ENCODE measurements at regions not wholly inside any gene's neighbourhood (a gene's known extent, or its start where the extent isn't known, plus 50 kb on each side); places are given as distances from the start of the nearest gene placed in this dataset.

DNA sequence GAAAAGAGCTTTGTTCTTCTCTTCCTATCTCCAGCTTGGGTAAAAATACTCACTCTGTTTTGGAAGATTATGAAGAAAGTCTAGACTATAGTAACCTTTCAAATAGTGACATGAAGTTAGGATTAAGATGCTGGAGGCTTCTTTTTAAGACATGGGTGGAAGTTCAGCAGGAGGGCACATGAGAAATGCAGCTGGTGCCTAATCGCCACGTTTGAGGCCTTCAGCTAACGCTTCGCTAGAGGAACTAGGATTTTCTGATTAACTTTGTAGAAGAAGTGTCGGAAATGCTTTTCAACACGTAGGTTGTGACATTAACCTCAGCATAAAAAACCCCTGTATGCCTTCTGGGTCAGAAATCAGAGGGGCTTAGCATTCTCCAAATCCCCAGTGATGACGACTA lies 348.1 kb upstream of the MAP3K7 start:
- peak in 2 of 3 donors; percentile 14 to 23 for DNase-seq (ENCODE audit: low read depth in 2 of 3, low spot score in 2 of 3)

DNA sequence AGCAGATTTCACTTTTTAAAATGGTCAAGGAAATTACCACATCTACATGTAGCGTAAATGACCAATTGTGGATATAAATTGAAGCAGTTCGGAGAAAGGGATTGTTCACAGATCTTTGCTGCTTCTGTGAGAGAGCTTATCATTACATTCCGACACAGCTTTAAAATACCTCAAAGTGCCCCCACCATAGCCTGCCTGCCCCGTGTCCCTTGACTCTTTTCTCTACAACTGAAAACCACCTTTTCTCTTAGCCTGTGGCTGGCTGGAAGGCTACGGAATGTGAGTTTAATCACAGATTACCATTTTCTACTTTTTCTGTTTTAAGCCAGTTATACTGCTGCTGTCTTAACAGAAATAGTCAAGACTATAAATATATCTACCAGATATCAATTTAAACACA lies 347.2 kb upstream of the MAP3K7 start:
- no peak for DNase-seq (ENCODE audit: low read depth in 2 of 3, low spot score in 2 of 3)

DNA sequence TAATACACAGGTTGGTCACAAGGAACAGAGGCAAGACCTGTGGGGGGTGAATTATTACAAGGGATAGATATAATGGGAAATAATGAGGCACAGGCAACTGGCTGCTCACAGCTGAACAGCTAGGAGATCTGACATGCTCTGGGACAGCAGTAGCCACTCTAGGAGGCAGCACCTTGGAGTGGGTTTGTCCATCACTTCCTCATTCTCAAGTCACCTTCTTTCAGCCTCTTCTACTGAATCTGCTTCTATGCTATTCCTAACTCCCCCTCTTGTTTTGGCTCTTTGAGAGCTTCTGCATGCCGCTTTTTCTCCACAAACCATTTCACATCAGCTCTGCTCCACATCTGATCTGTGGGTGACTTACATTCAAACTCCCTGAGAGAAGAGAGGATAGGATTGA lies 345.5 kb upstream of the MAP3K7 start:
- peak in 1 of 3 donors; percentile 28 for DNase-seq (ENCODE audit: low read depth in 2 of 3, low spot score in 2 of 3)

DNA sequence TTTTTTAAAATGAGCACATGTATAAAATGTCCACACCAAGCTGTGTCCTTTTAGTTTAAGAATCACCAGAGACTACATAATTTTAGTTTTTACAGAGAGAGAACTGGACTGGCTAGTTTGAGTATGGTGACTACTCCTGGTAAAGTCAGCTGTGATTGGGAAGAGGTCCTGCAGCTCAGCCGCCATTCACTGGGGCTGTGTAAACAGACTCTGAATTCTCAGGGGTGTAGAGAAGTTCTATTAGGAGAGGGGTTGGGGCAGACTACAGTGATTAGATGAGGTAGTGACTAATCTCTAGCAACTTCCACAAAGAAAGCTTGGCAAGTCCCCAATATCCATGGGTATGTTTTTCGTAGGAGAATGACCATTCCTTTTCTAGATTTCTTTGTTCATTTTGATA lies 341.2 kb upstream of the MAP3K7 start:
- no peak for DNase-seq (ENCODE audit: low read depth in 2 of 3, low spot score in 2 of 3)

DNA sequence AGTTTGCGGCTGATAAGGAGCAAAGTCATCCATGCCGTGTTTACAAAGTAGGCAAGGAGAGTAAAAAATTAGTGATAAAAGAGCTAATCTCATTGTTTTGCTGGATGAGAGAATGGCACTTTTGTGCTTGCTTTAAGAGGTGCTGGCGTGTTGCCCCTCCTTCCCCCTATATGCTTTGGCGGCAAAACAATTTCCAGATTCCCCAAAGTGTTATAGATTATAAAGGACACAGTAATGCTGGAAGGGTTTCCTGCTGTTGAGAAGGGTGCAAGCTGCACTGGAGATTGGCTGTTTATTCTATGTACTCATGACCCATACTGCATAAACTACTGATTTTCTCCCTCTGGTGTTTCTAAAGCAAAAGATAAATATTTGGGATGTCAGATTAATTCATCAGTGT lies 338.9 kb upstream of the MAP3K7 start:
- no peak for DNase-seq (ENCODE audit: low read depth in 2 of 3, low spot score in 2 of 3)

DNA sequence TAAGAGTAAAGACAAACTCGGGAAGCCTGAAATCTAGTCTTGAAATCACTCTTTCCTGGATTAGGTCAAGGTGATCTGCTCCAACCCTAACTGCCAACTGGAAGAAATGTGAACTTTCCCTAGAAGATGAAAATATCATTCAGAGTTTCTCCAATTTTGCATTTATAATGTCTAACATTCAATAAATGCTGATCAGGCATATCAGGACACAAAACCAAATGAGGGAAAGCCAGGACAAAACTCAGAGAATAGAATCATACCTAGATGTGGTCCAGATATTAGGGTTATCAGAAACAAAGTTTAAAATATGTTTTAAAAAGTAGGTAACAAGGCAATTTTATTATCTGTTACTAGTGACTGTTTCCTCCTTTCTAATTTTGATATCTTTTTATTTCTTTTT lies 335.5 kb upstream of the MAP3K7 start:
- no peak for DNase-seq (ENCODE audit: low read depth in 2 of 3, low spot score in 2 of 3)

DNA sequence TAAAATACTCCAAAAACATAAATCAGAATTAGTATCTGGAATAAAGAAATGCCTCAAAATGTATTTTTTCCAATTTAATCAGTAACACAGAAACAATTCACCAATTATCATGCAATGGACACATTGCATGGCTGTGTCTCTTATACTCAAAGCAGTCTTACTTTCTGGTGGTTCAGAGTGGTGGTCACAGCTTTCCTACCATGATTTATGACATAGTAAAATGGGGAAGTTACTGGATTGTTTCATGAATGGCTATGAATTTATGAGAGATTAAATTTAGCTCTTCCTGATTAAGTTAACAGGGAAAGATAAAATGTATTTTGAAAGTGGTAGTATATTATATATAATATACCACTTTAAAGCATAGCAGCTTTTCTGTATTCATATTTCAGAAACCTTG lies 331.5 kb upstream of the MAP3K7 start:
- DNase-seq (ENCODE audit: low read depth in 2 of 3, low spot score in 2 of 3): peak in 2 of 3 donors; percentile 64 to 93

DNA sequence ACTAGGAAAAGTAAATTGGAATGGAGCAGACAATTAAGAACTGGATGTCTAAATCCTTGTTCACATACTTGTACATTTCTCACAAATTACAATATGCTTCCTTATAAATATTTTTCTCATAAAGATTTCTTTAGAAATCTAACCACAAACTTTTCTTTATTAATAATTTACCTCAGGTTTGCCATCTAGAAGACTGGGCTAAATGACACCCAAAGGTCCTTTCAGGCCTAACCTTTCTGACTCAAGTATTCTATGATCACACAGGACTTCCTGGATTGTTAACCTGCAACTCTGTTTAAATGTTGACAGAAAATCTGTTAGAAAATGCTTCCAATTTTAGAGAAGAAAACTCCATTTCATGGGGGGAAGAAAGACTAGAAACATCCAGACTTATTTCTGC lies 330.5 kb upstream of the MAP3K7 start:
- DNase-seq (ENCODE audit: low read depth in 2 of 3, low spot score in 2 of 3): no peak

DNA sequence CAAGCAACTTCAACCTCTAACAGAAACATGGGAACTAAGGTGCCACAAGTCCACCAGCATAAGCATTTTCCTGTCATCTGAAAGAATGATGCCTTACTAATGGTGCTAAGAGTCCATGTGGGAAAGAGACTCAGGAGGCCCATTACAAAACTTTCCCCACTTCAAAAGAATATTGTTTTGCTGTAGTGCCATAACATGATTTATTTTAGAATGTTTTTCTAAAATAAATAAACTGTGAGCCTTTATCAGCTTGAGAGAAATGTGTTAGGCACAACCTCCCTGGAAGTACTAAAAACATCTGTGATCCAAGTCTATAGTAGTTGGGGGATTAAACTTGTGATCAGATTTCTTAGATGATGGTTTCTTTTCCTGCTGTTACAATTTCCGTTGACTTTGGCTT lies 330.1 kb upstream of the MAP3K7 start:
- DNase-seq (ENCODE audit: low read depth in 2 of 3, low spot score in 2 of 3): no peak

DNA sequence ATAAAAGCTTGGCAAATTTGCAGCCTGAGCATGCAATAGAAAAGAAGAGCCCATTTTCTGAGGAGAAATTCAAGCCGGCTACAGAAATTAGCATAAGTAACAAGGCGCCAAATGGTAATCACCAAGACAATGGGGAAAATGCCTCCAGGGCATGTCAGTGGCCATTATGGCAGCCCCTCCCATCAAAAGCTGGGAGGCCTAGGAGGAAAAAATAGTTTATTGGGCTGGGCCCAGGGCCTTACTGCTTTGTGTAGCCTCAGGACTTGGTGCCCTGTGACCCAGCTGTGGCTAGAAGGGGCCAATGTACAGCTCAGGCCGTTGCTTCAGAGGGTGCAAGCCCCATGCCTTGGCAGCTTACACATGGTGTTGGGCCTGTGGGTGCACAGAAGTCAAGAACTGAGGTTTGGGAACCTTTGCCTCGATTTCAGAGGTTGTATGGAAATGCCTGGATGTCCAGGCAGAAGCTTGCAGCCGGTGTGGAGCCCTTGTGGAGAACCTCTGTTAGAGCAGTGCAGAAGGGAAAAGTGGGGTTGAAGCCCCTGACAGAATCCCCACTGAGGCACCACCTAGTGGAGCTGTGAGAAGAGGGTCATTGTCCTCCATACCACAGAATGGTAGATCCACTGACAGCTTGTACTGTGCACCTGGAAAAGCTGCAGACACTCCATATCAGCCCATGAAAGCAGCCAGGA lies 328.5 kb upstream of the MAP3K7 start:
- no peak for DNase-seq (ENCODE audit: low read depth in 2 of 3, low spot score in 2 of 3)

DNA sequence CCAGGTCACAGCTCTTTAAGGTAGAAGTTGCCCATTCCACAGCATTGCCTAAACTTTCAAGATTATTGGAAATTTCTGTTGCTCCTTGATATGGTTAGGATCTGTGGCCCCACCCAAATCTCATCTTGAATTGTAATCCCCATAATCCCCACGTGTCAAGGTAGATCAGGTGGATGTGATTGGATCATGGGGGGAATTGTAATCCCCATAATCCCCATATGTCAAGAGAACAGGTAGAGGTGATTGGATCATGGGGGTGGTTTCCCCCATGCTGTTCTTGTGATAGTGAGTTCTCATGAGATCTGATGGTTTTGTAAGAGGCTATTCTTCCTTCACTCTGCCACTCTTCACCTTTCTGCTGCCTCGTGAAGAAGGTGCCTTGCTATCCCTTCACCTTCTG lies 327.4 kb upstream of the MAP3K7 start:
- no peak for DNase-seq (ENCODE audit: low read depth in 2 of 3, low spot score in 2 of 3)

DNA sequence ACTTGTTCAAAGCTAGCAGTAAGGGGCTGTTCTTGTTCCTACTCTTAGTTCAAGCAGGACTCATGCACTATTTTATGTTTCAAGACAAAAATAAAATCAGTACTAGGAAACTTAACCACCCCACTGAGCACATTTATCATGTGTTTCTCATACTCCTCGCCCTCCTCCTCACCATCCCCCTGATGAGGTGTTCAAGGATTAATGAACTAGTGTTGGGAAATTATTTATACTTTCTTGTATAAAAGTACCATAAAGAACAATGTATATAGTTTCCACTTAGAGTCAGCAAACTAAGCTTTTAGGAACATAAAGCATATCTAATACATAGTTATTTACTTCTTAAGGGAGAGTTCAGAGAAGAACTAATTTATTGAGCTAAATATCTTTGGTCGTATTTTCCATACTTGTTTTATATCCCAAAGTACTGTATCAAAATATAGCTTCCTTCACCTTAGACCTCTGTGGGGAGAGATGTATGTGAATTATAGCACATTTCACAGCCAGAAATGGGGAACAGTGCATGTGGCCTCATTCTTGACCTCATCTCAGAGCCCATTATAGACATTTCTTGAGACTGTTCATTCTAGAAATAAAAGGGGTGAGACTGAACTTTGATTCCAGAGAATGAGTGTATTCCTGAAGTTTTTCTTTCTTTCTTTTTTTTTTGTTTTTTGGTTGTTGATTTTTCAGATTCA lies 326.5 kb upstream of the MAP3K7 start:
- DNase-seq (ENCODE audit: low read depth in 2 of 3, low spot score in 2 of 3): no peak

DNA sequence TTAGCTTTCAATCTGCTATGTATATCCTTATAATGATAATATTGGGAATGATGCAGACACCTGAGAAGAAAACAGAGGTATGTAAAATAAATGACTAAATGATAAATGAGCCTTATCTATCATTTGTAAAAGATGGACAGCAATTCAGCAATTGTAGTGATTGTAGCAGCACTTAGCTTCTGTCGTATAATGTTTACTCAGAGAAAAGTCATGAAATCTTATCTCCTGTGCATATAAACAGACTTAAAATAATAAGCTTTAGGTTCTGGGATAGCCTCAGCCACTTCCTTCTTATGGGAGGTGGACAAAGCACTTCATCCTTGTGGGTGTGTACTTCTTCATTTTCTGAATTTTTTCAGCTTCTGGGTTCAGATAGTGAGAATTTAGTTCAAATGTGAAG lies 324.8 kb upstream of the MAP3K7 start:
- DNase-seq (ENCODE audit: low read depth in 2 of 3, low spot score in 2 of 3): no peak

DNA sequence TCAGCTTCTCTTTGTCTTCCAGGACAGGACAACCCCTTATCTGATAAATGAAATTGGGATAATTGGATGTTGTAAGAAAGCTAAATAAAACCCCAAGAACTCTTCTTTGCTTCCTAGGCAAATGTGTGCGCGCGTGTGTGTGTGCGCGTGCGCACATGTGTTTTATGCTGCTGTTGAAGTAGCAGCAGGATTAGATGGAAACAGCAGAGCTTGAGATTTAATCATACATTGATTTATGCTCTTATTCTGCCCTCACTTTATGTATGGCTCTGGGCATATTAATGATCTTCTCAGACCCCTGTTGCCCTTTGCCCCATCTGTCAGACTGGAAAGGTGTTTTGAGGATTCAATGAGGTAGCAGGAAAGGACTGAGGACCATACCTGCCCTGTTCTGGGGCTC lies 324.0 kb upstream of the MAP3K7 start:
- DNase-seq (ENCODE audit: low read depth in 2 of 3, low spot score in 2 of 3): no peak

DNA sequence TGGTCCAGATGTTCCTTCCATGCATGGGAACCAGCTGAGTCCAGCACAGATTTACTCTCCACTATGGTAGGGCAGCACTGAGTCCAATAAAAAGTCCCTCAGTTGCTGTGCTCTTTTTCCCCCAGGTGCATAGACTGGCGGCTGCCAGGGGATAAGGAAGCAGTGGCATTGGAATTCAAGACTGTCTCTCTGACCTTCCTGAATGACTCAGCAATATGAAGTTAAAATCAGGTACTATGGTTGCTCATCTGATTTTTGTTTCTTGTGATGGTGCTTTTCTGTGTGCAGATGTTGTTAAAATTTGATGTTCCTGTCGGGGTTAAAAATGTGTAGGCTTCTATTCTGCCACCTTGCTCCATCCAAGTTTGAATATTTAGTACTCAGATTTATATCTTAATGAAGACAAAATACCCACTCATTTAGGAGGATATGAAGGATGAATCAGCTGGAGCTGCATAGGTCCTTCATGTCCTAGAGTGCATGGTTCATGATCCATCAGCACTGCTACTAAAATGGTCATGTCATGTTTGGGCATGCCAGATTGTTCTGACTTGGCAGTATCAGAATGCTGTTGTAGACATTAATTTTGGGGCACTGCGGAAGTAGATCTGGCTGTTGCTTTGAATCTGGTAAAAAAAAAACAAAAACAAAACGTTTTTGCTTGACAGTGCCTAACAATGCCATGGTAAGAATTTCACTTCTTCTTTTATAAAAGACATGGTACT lies 321.2 kb upstream of the MAP3K7 start:
- DNase-seq (ENCODE audit: low read depth in 2 of 3, low spot score in 2 of 3): no peak

DNA sequence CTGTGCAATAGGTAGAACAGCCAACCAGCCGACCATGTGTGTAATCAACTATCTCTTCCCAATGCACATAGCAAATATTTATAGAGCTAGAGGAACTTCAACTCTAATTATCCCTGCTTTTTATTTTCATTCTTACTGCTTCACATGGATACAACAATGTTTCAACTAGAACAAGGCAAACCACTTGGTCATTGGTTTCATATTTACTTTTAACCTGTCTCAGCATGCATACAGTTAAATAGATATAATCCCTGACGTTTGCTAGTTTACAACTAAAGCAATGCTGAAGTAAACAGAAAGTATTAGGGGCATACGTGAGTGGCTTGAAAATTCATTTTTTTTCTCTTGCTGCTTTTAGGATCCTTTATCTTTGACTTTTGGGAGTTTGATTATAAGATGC lies 318.5 kb upstream of the MAP3K7 start:
- no peak for DNase-seq (ENCODE audit: low read depth in 2 of 3, low spot score in 2 of 3)

DNA sequence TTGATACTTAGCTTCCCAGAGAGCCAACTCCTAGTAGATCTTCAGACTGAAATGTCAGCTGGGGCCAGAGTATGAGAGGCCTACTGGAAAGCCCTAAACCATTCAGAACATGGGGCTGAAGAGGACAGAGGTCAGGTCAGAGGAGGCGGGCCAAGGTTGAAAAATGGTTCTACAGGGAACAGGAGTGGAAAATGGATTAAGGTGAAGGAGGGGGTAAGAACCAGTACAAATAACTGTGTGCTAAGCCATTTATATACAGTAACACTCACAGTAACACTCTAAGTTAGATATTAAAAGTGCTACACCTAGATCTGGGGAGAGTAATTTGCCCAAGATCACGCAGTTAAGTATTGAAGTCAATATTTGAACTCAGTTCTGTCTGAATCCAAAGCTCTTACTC lies 313.2 kb upstream of the MAP3K7 start:
- DNase-seq (ENCODE audit: low read depth in 2 of 3, low spot score in 2 of 3): no peak

DNA sequence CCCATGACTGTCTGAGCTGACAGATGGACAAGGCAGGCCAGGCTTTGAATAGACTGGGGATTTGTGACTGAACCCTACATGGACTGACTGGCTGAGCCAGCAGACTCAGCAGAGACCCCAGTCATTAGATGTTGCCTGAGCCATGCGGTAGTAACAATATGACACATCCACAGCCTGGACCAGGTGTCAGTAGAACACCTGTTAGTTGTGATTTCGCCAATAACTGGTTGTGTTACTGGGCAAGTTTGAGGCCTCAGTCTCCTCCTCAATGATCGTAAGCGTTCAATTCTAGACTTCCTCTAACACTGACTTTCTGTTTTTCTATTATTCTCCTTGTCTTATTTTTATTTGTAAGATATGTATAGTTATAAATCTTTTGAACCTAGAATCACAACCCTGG lies 311.9 kb upstream of the MAP3K7 start:
- DNase-seq (ENCODE audit: low read depth in 2 of 3, low spot score in 2 of 3): no peak

DNA sequence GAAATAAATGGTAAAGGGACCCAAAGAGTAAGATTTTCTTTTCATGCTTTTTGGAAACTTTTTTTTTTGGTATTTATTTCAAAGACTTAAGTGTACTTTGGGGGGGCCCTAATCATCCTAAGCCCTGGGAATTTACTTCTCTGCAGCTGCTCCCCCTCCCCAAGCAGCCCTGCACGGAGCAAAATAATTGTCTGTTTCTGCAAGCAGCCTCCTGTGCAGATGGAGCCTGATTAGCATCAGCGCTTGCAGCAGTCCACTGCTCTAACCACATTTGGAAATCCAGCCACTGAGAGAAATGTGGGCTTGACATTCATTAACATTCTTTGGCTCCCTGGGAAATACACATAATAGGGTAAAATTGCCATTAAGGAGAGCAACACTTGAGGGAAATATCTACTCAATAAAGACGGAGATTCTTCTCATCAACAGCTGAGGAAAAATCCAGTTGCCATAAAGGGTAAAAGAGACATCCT lies 309.2 kb upstream of the MAP3K7 start:
- DNase-seq (ENCODE audit: low read depth in 2 of 3, low spot score in 2 of 3): no peak

DNA sequence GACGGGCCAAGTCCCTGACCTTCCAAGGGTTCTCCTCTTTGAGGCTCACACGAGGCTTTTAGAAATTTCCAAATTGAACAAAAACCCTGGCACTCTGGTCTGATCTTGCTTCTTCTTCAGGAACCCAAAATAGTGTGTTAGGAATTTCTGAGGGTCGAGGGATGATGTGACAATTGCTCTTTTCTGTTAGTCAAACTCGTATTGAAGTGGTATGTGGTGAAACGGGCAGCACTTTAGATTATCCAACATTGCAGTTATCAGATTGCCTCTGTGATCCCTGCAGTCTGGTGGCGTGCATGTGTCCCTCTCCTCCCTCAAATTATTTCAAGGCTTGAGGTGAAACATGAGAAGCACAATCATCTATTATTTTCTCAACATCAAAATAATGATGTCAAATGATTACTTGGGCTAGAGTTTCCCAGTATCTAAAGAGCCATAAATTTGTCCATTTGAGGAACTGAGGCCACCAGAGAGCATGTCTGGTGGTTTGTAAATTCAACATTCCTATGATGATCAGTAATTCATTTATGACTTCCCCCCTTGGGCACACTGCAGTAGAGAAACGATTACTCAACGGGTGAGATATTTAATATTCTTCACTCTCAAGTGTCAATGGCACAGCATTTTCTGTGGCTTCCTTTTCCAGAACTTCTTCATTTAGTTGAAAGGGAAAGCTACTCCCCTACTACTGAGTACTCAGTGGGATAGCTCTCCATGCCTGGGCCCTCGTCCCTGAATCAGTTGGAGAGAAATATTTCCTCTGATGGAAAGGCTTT lies 308.6 kb upstream of the MAP3K7 start:
- DNase-seq (ENCODE audit: low read depth in 2 of 3, low spot score in 2 of 3): no peak
